ENCODE measurements at regions not wholly inside any gene's neighbourhood (a gene's known extent, or its start where the extent isn't known, plus 50 kb on each side); places are given as distances from the start of the nearest gene placed in this dataset.

GRCh38 chr22:27212617-27213177, 555.3 kb downstream of the MIAT start:
- DNase-seq: no peak

- no peak for DNase-seq
Measured at GRCh38 chr22:27213294-27213693, 555.9 kb downstream of the MIAT start.

- DNase-seq: no peak
Measured at GRCh38 chr22:27213766-27214581, 556.6 kb downstream of the MIAT start.

- DNase-seq: no peak
Measured at GRCh38 chr22:27214691-27215090, 557.3 kb downstream of the MIAT start.

GRCh38 chr22:27215871-27216270, 558.5 kb downstream of the MIAT start:
- DNase-seq: no peak

- DNase-seq: no peak
Measured at GRCh38 chr22:27216444-27216843, 559.1 kb downstream of the MIAT start.

GRCh38 chr22:27217154-27217553, 559.8 kb downstream of the MIAT start:
- DNase-seq: no peak

GRCh38 chr22:27218012-27218920, 560.9 kb downstream of the MIAT start:
- no peak for DNase-seq

- no peak for DNase-seq
Measured at GRCh38 chr22:27219036-27219435, 561.6 kb downstream of the MIAT start.

- DNase-seq: no peak
Measured at GRCh38 chr22:27220339-27220738, 563.0 kb downstream of the MIAT start.

GRCh38 chr22:27222178-27222577, 564.8 kb downstream of the MIAT start:
- no peak for DNase-seq

- no peak for DNase-seq
Measured at GRCh38 chr22:27223317-27224177, 566.2 kb downstream of the MIAT start.

- no peak for DNase-seq
Measured at GRCh38 chr22:27224485-27225374, 567.3 kb downstream of the MIAT start.

GRCh38 chr22:27226666-27227065, 569.3 kb downstream of the MIAT start:
- no peak for DNase-seq

GRCh38 chr22:27228771-27229170, 571.4 kb downstream of the MIAT start:
- DNase-seq: no peak

GRCh38 chr22:27230189-27230588, 571.4 kb downstream of the MN1 start:
- no peak for DNase-seq

- no peak for DNase-seq
Measured at GRCh38 chr22:27231266-27231665, 570.3 kb downstream of the MN1 start.

- DNase-seq: no peak
Measured at GRCh38 chr22:27232077-27232476, 569.5 kb downstream of the MN1 start.

- no peak for DNase-seq
Measured at GRCh38 chr22:27237080-27237741, 564.3 kb downstream of the MN1 start.

GRCh38 chr22:27238935-27239510, 562.5 kb downstream of the MN1 start:
- no peak for DNase-seq

GRCh38 chr22:27239520-27239919, 562.0 kb downstream of the MN1 start:
- DNase-seq: no peak

Measured in activated CD4-positive, alpha-beta T cell treated with anti-CD3 and anti-CD28 coated beads, Interleukin-2, amount 50 U/mL, for 16 hours (primary cell).